ENCODE measurements at regions not wholly inside any gene's neighbourhood (a gene's known extent, or its start where the extent isn't known, plus 50 kb on each side); places are given as distances from the start of the nearest gene placed in this dataset.
"Not testable (repeated sequence)": the region's sequence is repeated elsewhere in the genome, so short reads cannot be mapped to it uniquely, and the experiment has no call there.

- no peak for DNase-seq (ENCODE audit: low spot score)
- no peaks in the 10 kb centered on the region for H3K4me1 Mint-ChIP-seq (ENCODE audit: unreplicated experiment)
- no peaks in the 10 kb centered on the region for H3K36me3 Mint-ChIP-seq (ENCODE audit: low read depth, unreplicated experiment)
- H3K9me3 Mint-ChIP-seq (ENCODE audit: unreplicated experiment) = no peaks in the 10 kb centered on the region
- H3K4me3 Mint-ChIP-seq (ENCODE audit: unreplicated experiment) = no peak overlapping the region
- no peak overlapping the region for H3K27ac Mint-ChIP-seq (ENCODE audit: unreplicated experiment)
- no peaks in the 10 kb centered on the region for H3K27me3 Mint-ChIP-seq (ENCODE audit: unreplicated experiment)
- TF ChIP-seq, protein P1, sequence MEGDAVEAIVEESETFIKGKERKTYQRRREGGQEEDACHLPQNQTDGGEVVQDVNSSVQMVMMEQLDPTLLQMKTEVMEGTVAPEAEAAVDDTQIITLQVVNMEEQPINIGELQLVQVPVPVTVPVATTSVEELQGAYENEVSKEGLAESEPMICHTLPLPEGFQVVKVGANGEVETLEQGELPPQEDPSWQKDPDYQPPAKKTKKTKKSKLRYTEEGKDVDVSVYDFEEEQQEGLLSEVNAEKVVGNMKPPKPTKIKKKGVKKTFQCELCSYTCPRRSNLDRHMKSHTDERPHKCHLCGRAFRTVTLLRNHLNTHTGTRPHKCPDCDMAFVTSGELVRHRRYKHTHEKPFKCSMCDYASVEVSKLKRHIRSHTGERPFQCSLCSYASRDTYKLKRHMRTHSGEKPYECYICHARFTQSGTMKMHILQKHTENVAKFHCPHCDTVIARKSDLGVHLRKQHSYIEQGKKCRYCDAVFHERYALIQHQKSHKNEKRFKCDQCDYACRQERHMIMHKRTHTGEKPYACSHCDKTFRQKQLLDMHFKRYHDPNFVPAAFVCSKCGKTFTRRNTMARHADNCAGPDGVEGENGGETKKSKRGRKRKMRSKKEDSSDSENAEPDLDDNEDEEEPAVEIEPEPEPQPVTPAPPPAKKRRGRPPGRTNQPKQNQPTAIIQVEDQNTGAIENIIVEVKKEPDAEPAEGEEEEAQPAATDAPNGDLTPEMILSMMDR (IDR thresholded peaks at IDR 0.05; ENCODE audit: unreplicated experiment) = no peak
Measured at GRCh38 chr5:133859073-133859472, 109.4 kb downstream of the C5orf15 start.

- H3K9me3 Mint-ChIP-seq (ENCODE audit: unreplicated experiment); H3K27me3 Mint-ChIP-seq (ENCODE audit: unreplicated experiment); H3K27ac Mint-ChIP-seq (ENCODE audit: unreplicated experiment); DNase-seq (ENCODE audit: low spot score); H3K4me3 Mint-ChIP-seq (ENCODE audit: unreplicated experiment); H3K4me1 Mint-ChIP-seq (ENCODE audit: unreplicated experiment); H3K36me3 Mint-ChIP-seq (ENCODE audit: low read depth, unreplicated experiment): not testable (repeated sequence)
Measured at GRCh38 chr5:133857595-133858313, 110.7 kb downstream of the C5orf15 start.

DNA sequence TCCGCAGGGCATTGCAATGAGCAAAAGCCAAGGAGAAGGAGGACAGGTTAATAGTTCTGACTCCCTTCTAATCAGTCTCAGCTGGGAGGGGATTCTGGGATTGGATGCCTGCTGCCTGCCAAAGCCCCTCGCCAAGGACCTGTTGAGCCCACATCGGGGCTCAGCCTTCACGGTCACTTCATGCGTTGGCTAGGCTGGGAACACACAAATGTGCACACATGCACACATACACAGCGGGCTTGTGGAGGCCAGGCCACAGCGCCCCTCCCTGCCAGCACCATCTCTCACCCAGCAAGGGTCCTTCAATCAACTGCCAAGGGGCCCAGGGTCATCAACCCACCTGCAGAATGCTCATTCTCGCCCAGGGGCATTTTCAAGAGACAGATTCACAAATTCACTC is 113.9 kb downstream of the C5orf15 start:
- Mint-ChIP-seq H3K36me3 (ENCODE audit: low read depth, unreplicated experiment) (no peaks in the 10 kb centered on the region), H3K27me3 (ENCODE audit: unreplicated experiment) (no peaks in the 10 kb centered on the region), H3K4me1 (ENCODE audit: unreplicated experiment) (peaks cover 2% of the 10 kb centered on the region), H3K9me3 (ENCODE audit: unreplicated experiment) (no peaks in the 10 kb centered on the region), H3K4me3 (ENCODE audit: unreplicated experiment) (no peak overlapping the region), H3K27ac (ENCODE audit: unreplicated experiment) (no peak overlapping the region)
- TF ChIP-seq, protein P1 (IDR thresholded peaks at IDR 0.05; ENCODE audit: unreplicated experiment) = no peak
- no peak for DNase-seq (ENCODE audit: low spot score)

GRCh38 chr5:133853646-133854365 is 114.6 kb downstream of the C5orf15 start:
- Mint-ChIP-seq H3K4me1 (ENCODE audit: unreplicated experiment) (peaks cover 2% of the 10 kb centered on the region), H3K27ac (ENCODE audit: unreplicated experiment) (no peak overlapping the region), H3K27me3 (ENCODE audit: unreplicated experiment) (no peaks in the 10 kb centered on the region), H3K36me3 (ENCODE audit: low read depth, unreplicated experiment) (no peaks in the 10 kb centered on the region), H3K4me3 (ENCODE audit: unreplicated experiment) (no peak overlapping the region), H3K9me3 (ENCODE audit: unreplicated experiment) (no peaks in the 10 kb centered on the region)
- DNase-seq (ENCODE audit: low spot score) = no peak
- TF ChIP-seq, protein P1 (IDR thresholded peaks at IDR 0.05; ENCODE audit: unreplicated experiment) = no peak

GRCh38 chr5:133851521-133851920 is 116.9 kb downstream of the C5orf15 start:
- H3K27me3 Mint-ChIP-seq (ENCODE audit: unreplicated experiment) = no peaks in the 10 kb centered on the region
- H3K27ac Mint-ChIP-seq (ENCODE audit: unreplicated experiment) = no peak overlapping the region
- peaks cover 7% of the 10 kb centered on the region for H3K4me1 Mint-ChIP-seq (ENCODE audit: unreplicated experiment)
- H3K9me3 Mint-ChIP-seq (ENCODE audit: unreplicated experiment) = no peaks in the 10 kb centered on the region
- H3K4me3 Mint-ChIP-seq (ENCODE audit: unreplicated experiment) = no peak overlapping the region
- no peaks in the 10 kb centered on the region for H3K36me3 Mint-ChIP-seq (ENCODE audit: low read depth, unreplicated experiment)
- no peak for DNase-seq (ENCODE audit: low spot score)
- TF ChIP-seq, protein P1 (IDR thresholded peaks at IDR 0.05; ENCODE audit: unreplicated experiment) = no peak
